PC-3 (cell line): ENCODE measurements at regions not wholly inside any gene's neighbourhood (a gene's known extent, or its start where the extent isn't known, plus 50 kb on each side); places are given as distances from the start of the nearest gene placed in this dataset.

Experiments used
- ATAC-seq: fragments of 200-7000 bp; cut with Tn5 transposase; 2 replicates; pipeline ENCODE4 v1.9.1; 2020; ENCODE audit warnings: mild to moderate bottlenecking, moderate library complexity
- BruUV-seq: library from RNA; stranded (reverse); fragments of 400-500 nt; replicated peaks from 2 replicates; lab custom pipeline; 2021; lab: Mats Ljungman, UMichigan
- CTCF ChIA-PET: fragments of 300-600 bp; sonication (Branson Sonifier 250); formaldehyde crosslinking; loops from one replicate; lab custom pipeline; 2022; ENCODE audit warnings: antibody characterized with exemption; lab: Charles Lee
- POLR2A ChIA-PET: fragments of 300-600 bp; sonication (Branson Sonifier 250); formaldehyde crosslinking; loops from one replicate; lab custom pipeline; 2022; ENCODE audit warnings: antibody characterized with exemption; ENCODE audit not compliant: unreplicated experiment; lab: Charles Lee
- DNase-seq: peaks from one replicate; pipeline ENCODE4 v3.0.0-alpha.2; 2015
- H2AFZ ChIP-seq: fragments of 300-600 bp; sonication (generic); 2 replicates; pipeline ENCODE4 v1.6.0; 2016; ENCODE audit warnings: antibody characterized with exemption, low read length
- H3F3A ChIP-seq: fragments of 300-600 bp; sonication (generic); one replicate; pipeline ENCODE4 v1.6.0; 2017; ENCODE audit warnings: antibody characterized with exemption, low read length, control low read depth, mild to moderate bottlenecking; ENCODE audit not compliant: unreplicated experiment
- H3K27ac ChIP-seq: fragments of 300-600 bp; sonication (generic); 2 replicates; pipeline ENCODE4 v1.5.1; 2016; ENCODE audit warnings: mild to moderate bottlenecking, low read length
- H3K27me3 ChIP-seq: fragments of 300-600 bp; sonication (generic); 2 replicates; pipeline ENCODE4 v1.6.1; 2016; ENCODE audit warnings: low read length, mixed read lengths
- H3K36me3 ChIP-seq: fragments of 300-600 bp; sonication (generic); 2 replicates; pipeline ENCODE4 v1.6.1; 2016; ENCODE audit warnings: low read depth, mixed run types, low read length, mixed read lengths
- H3K4me1 ChIP-seq: fragments of 300-600 bp; sonication (generic); 2 replicates; pipeline ENCODE4 v1.5.1; 2016; ENCODE audit warnings: low read length; ENCODE audit not compliant: insufficient read depth
- H3K4me2 ChIP-seq: fragments of 300-600 bp; sonication (generic); 2 replicates; pipeline ENCODE4 v1.6.0; 2016; ENCODE audit warnings: low read length
- H3K4me3 ChIP-seq: fragments of 300-600 bp; sonication (generic); 2 replicates; pipeline ENCODE4 v1.5.1; 2016; ENCODE audit warnings: mild to moderate bottlenecking, low read length, mixed read lengths
- H3K79me2 ChIP-seq: fragments of 300-600 bp; sonication (generic); 2 replicates; pipeline ENCODE4 v1.6.1; 2017; ENCODE audit warnings: low read length, mixed read lengths
- H3K9ac ChIP-seq: fragments of 300-600 bp; sonication (generic); 2 replicates; pipeline ENCODE4 v1.6.0; 2016; ENCODE audit warnings: mild to moderate bottlenecking, low read length
- H3K9me2 ChIP-seq: fragments of 300-600 bp; sonication (generic); replicated peaks from 2 replicates; pipeline ENCODE4 v1.6.1; 2016; ENCODE audit warnings: mixed run types, low read length, mixed read lengths
- H3K9me3 ChIP-seq: fragments of 300-600 bp; sonication (generic); 2 replicates; pipeline ENCODE4 v1.6.1; 2016; ENCODE audit warnings: low read length, mixed read lengths
- H4K20me1 ChIP-seq: fragments of 300-600 bp; sonication (generic); 2 replicates; pipeline ENCODE4 v1.6.1; 2016; ENCODE audit warnings: low read length, mixed read lengths
- EZH2 ChIP-seq: fragments of 300-600 bp; sonication (generic); IDR thresholded peaks from one replicate; pipeline ENCODE4 v1.6.1; 2017; ENCODE audit warnings: antibody characterized with exemption, mild to moderate bottlenecking, low read length; ENCODE audit not compliant: unreplicated experiment
- EZH2phosphoT487 ChIP-seq: fragments of 300-600 bp; sonication (generic); IDR thresholded peaks from 2 replicates; pipeline ENCODE4 v1.6.1; 2018; ENCODE audit warnings: mild to moderate bottlenecking, antibody characterized with exemption, low read length, borderline replicate concordance
- intact Hi-C: fragments of 100-400 bp; cut with micrococcal nuclease; formaldehyde crosslinking; loops from 2 replicates; pipeline ENCODE4 v1.9.0; 2023
- TF ChIP-seq, protein P1 (sequence below): fragments of 300-600 bp; sonication (generic); conservative IDR thresholded peaks from 2 replicates; pipeline ENCODE4 v1.5.1; 2017; ENCODE audit warnings: antibody characterized with exemption, low read depth, mild to moderate bottlenecking, low read length

DNA sequence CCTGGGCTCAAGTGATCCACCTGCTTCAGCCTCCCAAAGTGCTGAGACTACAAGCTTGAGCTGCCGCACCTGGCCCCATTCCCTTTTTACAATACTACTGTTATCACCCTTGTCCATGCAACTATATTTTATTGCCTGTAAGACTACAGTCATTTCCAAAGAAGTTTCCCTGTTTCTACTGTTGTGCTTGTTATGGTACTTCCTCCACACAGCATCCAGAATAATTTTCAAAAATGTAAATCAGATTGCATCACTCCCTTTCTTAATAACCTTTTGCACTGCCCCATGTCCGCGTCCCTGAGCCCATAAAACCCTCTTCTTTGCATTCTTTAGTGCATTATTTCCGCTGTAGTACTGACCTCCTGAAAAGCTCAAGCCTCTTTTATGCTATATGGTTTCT lies 128.9 kb upstream of the AKIRIN2 start:
- POLR2A ChIA-PET = no interaction called here
- Histone ChIP-seq H3K9ac (no peak overlapping the region), H3K79me2 (no peaks in the 10 kb centered on the region), H4K20me1 (no peaks in the 10 kb centered on the region), H3K27me3 (no peaks in the 10 kb centered on the region), H3K9me2 (no peaks in the 10 kb centered on the region), H3K9me3 (no peaks in the 10 kb centered on the region), H3K4me1 (no peaks in the 10 kb centered on the region), H3K27ac (no peak overlapping the region), H3K4me2 (no peak overlapping the region), H2AFZ (no peak overlapping the region), H3K36me3 (no peaks in the 10 kb centered on the region), H3F3A (no peaks in the 10 kb centered on the region), H3K4me3 (no peak overlapping the region)
- no peak for DNase-seq
- TF ChIP-seq EZH2phosphoT487 (no peak), EZH2 (no peak)
- TF ChIP-seq, protein P1, sequence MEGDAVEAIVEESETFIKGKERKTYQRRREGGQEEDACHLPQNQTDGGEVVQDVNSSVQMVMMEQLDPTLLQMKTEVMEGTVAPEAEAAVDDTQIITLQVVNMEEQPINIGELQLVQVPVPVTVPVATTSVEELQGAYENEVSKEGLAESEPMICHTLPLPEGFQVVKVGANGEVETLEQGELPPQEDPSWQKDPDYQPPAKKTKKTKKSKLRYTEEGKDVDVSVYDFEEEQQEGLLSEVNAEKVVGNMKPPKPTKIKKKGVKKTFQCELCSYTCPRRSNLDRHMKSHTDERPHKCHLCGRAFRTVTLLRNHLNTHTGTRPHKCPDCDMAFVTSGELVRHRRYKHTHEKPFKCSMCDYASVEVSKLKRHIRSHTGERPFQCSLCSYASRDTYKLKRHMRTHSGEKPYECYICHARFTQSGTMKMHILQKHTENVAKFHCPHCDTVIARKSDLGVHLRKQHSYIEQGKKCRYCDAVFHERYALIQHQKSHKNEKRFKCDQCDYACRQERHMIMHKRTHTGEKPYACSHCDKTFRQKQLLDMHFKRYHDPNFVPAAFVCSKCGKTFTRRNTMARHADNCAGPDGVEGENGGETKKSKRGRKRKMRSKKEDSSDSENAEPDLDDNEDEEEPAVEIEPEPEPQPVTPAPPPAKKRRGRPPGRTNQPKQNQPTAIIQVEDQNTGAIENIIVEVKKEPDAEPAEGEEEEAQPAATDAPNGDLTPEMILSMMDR = no peak
- no TSS peak for BruUV-seq
- no peak for ATAC-seq
- intact Hi-C loops = loop anchor here (5.0 to 10.0 kb wide), 2 partner anchors 661 to 1034 kb away; no protein-coding TSS in a partner anchor
- CTCF ChIA-PET = no interaction called here

GRCh38 chr6:87829622-87830121 lies 127.6 kb upstream of the AKIRIN2 start:
- no peaks in the 10 kb centered on the region for H3K9me2 ChIP-seq
- H3F3A ChIP-seq = no peaks in the 10 kb centered on the region
- DNase-seq (no peak), ATAC-seq (no peak)
- H3K36me3 ChIP-seq = no peaks in the 10 kb centered on the region
- CTCF ChIA-PET = no interaction called here
- H3K4me3 ChIP-seq = no peak overlapping the region
- POLR2A ChIA-PET = no interaction called here
- H3K27me3 ChIP-seq = no peaks in the 10 kb centered on the region
- no peak overlapping the region for H3K9ac ChIP-seq
- no peak overlapping the region for H3K4me2 ChIP-seq
- H4K20me1 ChIP-seq = no peaks in the 10 kb centered on the region
- intact Hi-C loops = loop anchor here (5.0 to 10.0 kb wide), 2 partner anchors 663 to 1035 kb away; no protein-coding TSS in a partner anchor
- no TSS peak for BruUV-seq
- H3K79me2 ChIP-seq = no peaks in the 10 kb centered on the region
- H3K9me3 ChIP-seq = no peaks in the 10 kb centered on the region
- TF ChIP-seq EZH2 (no peak), EZH2phosphoT487 (no peak)
- TF ChIP-seq, protein P1 = no peak
- H3K4me1 ChIP-seq = no peaks in the 10 kb centered on the region
- no peak overlapping the region for H2AFZ ChIP-seq
- H3K27ac ChIP-seq = no peak overlapping the region

DNA sequence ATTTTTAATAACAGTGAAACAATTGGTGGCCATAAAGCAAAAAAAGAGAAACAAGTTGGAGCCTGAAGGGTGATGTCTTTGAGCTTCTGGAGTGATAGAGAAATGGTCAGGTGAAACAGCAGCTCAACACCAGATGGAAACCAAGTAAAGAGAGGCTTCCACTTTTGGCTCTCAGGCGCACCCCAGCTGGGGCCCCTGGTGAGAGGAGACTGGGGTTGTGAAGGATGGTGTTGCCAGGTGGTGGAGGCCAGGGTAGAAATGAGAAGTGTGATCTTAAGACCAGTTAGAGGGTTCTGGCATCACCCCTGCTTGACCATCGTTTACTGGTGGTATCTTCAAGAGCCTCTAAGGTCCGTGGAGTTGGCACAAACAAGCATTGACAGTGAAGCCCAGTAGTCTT lies 126.0 kb upstream of the AKIRIN2 start:
- Histone ChIP-seq H3K36me3 (no peaks in the 10 kb centered on the region), H3K27ac (no peak overlapping the region), H3K27me3 (no peaks in the 10 kb centered on the region), H3K9me3 (no peaks in the 10 kb centered on the region), H3K9me2 (no peaks in the 10 kb centered on the region), H3K4me2 (no peak overlapping the region), H3F3A (no peaks in the 10 kb centered on the region), H4K20me1 (no peaks in the 10 kb centered on the region), H3K79me2 (no peaks in the 10 kb centered on the region), H3K9ac (no peak overlapping the region), H3K4me1 (no peaks in the 10 kb centered on the region), H3K4me3 (no peak overlapping the region), H2AFZ (no peak overlapping the region)
- ChIA-PET CTCF (no interaction called here), POLR2A (no interaction called here)
- BruUV-seq = no TSS peak
- intact Hi-C loops = no loop called here
- ATAC-seq = no peak
- TF ChIP-seq EZH2phosphoT487 (no peak), EZH2 (no peak)
- TF ChIP-seq, protein P1 = no peak
- no peak for DNase-seq
